Tibial artery (tissue), 4 donors: ENCODE measurements at regions not wholly inside any gene's neighbourhood (a gene's known extent, or its start where the extent isn't known, plus 50 kb on each side); places are given as distances from the start of the nearest gene placed in this dataset.

Experiments
- DNase-seq, 2 donors: peaks; one replicate each; pipeline ENCODE4 v3.0.0-alpha.2; 2019
- H3K27ac ChIP-seq, 2 donors: fragments of 200-600 bp; sonication (generic) in 1 of 2; 1 replicate in 1 of 2; 2 replicates in 1 of 2; pipeline ENCODE4 v1.5.1; 2018 to 2019; ENCODE audit warnings: mild to moderate bottlenecking in 1 of 2
- H3K27me3 ChIP-seq, 2 donors: fragments of 200-600 bp; sonication (generic) in 1 of 2; one replicate each; pipeline versions ENCODE4 v1.5.1 to v1.6.0; 2016 to 2019
- H3K36me3 ChIP-seq, 3 donors: fragments of 200-600 bp; sonication (generic) in 2 of 3; one replicate each; pipeline ENCODE4 v1.5.1; 2016 to 2019; ENCODE audit warnings: mild to moderate bottlenecking in 2 of 3
- H3K4me1 ChIP-seq, 4 donors: fragments of 200-600 bp; sonication (generic) in 2 of 4; 1 replicate in 3 of 4; 2 replicates in 1 of 4; pipeline ENCODE4 v1.5.1; 2016 to 2019
- H3K4me3 ChIP-seq, 2 donors: fragments of 200-600 bp; sonication (generic) in 1 of 2; 1 replicate in 1 of 2; 2 replicates in 1 of 2; pipeline ENCODE4 v1.5.1; 2018 to 2019; ENCODE audit warnings: mild to moderate bottlenecking in 2 of 2
- H3K9me3 ChIP-seq, 3 donors: fragments of 200-600 bp; sonication (generic) in 1 of 3; one replicate each; pipeline ENCODE4 v1.5.1; 2016 to 2019
- intact Hi-C: fragments of 100-400 bp; cut with DNase I; formaldehyde crosslinking; loops from one replicate; pipeline ENCODE4 v1.15.0; 2023; ENCODE audit warnings: low total_unique reads
- TF ChIP-seq, protein P1 (sequence below), 2 experiments: fragments of 200-600 bp in 1 of 2; fragments of 450-650 bp in 1 of 2; IDR thresholded peaks; one replicate each; pipeline ENCODE4 v1.5.1; 2017 to 2019; ENCODE audit warnings: antibody characterized with exemption in 2 of 2, mild to moderate bottlenecking in 1 of 2, moderate library complexity in 1 of 2

DNA sequence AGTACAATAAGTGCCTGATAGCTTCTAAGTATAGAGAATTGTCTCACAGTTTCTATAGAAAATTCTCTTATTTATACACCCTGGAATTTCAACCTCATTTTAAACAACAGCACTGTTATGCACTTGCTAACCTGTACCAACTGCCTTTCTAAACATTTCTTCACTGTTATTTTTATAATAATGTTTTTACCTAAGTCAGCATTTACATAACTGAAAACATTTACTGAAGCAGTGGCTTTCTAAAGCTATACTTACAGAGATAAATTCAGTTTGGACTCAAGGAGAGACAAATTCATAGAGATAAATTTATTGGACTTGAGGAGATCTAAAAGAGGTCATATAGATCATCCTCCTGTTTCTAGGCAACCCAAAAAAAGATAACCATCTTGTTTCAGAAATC lies 686.6 kb upstream of the FAT3 start:
- Histone ChIP-seq H3K9me3 (peaks cover 0 to 4% (median 0%) of the 10 kb centered on the region in 3 donors), H3K36me3 (no peaks in the 10 kb centered on the region), H3K27me3 (no peaks in the 10 kb centered on the region), H3K4me3 (no peak overlapping the region), H3K27ac (no peak overlapping the region), H3K4me1 (no peaks in the 10 kb centered on the region)
- DNase-seq: no peak
- intact Hi-C loops: no loop called here
- TF ChIP-seq, protein P1, sequence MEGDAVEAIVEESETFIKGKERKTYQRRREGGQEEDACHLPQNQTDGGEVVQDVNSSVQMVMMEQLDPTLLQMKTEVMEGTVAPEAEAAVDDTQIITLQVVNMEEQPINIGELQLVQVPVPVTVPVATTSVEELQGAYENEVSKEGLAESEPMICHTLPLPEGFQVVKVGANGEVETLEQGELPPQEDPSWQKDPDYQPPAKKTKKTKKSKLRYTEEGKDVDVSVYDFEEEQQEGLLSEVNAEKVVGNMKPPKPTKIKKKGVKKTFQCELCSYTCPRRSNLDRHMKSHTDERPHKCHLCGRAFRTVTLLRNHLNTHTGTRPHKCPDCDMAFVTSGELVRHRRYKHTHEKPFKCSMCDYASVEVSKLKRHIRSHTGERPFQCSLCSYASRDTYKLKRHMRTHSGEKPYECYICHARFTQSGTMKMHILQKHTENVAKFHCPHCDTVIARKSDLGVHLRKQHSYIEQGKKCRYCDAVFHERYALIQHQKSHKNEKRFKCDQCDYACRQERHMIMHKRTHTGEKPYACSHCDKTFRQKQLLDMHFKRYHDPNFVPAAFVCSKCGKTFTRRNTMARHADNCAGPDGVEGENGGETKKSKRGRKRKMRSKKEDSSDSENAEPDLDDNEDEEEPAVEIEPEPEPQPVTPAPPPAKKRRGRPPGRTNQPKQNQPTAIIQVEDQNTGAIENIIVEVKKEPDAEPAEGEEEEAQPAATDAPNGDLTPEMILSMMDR (IDR thresholded peaks at IDR 0.05): no peak

DNA sequence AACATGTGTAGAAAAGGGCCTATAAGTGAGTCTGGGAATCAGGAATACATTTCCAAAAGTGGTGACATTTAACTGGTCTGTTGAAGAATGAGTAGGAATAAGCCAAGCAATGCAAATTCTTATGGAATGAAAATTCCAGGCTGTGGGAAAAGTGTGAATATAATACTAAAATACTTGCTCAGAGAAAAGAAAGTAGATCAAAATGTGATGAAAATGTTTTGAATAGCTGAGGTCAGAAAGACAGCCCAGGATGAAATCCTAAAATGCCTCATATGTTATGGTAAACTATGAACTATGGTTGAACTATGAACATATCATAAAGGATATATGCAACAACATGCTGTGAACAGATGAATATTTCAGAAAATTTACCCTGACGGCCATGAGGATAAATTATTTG lies 688.3 kb upstream of the FAT3 start:
- DNase-seq: no peak
- intact Hi-C loops: no loop called here
- TF ChIP-seq, protein P1 (IDR thresholded peaks at IDR 0.05): no peak
- Histone ChIP-seq H3K4me3 (no peak overlapping the region), H3K4me1 (no peaks in the 10 kb centered on the region), H3K36me3 (no peaks in the 10 kb centered on the region), H3K27me3 (no peaks in the 10 kb centered on the region), H3K9me3 (peaks cover 0 to 4% (median 0%) of the 10 kb centered on the region in 3 donors), H3K27ac (no peak overlapping the region)

DNA sequence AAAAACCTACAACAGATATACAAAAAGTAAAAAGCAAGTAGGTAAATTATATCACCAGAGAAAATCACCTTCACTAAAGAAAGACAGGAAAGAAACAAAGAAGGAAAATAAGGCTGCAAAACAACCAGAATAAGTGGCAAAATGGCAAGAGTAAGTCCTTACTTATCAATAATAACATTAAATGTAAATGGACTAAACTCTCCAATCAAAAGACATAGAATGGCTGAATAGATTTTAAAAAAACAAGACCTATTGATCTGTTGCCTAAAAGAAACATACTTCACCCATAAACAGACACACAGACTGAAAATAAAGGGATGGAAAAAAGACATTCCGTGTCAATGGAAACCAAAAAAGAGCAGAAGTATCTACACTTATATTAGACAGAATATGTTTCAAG lies 695.7 kb upstream of the FAT3 start:
- intact Hi-C loops: no loop called here
- TF ChIP-seq, protein P1 (IDR thresholded peaks at IDR 0.05): no peak

DNA sequence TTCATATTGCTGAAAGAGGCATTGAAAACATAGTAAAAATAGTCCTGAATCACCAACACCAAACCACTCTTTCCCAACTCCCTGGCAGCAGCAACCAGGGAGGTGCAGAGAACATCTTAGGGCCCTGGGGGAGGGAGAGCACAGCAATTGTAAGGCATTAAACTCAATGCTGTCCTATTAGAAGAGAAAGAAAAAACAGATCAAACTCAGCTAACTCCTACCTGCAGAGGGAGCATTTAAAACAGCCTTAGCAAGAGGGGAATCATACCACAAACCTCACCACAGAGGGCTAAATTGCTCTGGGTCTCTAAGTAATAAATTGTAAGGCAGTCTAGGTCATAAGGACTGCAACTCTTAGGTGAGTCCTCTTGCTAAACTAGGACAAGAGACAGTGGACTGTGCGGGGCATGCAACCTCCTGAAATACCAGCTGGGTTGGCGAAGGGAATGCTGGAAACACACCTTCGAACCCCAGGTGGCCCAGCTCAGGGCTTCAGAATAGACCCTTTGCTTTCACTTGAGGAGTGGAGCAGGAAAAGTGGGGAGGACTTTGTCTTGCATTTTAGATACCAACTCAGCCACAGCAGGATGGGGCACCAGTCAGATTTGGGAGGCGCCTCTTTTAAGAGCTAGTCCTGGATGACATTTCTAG lies 697.1 kb upstream of the FAT3 start:
- H3K36me3 ChIP-seq: no peaks in the 10 kb centered on the region
- H3K4me1 ChIP-seq: no peaks in the 10 kb centered on the region
- no peaks in the 10 kb centered on the region for H3K9me3 ChIP-seq
- H3K27me3 ChIP-seq: no peaks in the 10 kb centered on the region
- intact Hi-C loops: no loop called here
- H3K4me3 ChIP-seq: no peak overlapping the region
- DNase-seq: no peak
- no peak overlapping the region for H3K27ac ChIP-seq
- TF ChIP-seq, protein P1 (IDR thresholded peaks at IDR 0.05): no peak

More for the DNA sequence above, 695.7 kb upstream of the FAT3 start:
- Histone ChIP-seq H3K27ac (no peak overlapping the region), H3K4me3 (no peak overlapping the region), H3K9me3 (peaks cover 0 to under 1% (median 0%) of the 10 kb centered on the region in 3 donors), H3K27me3 (no peaks in the 10 kb centered on the region), H3K36me3 (no peaks in the 10 kb centered on the region), H3K4me1 (no peaks in the 10 kb centered on the region)
- no peak for DNase-seq

DNA sequence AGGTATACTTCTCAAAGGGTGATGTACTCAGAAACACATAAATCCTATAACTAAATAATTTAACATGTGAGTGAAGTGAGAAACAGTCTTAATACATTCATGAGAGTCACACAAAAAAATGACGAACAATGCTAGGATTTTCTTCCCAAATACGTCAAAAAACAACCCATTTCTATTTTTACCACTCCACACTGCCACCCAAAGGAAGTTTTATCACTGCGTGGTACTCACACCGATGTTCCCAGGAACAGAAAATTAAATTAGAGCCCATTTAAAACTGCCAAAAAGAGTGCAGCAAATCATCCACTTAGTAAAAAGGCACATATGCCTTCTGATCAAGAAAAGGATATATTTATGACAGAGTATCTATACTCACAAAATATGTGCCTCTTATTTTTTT lies 710.9 kb upstream of the FAT3 start:
- Histone ChIP-seq H3K27ac (no peak overlapping the region), H3K4me3 (no peak overlapping the region), H3K27me3 (no peaks in the 10 kb centered on the region), H3K4me1 (no peaks in the 10 kb centered on the region), H3K9me3 (no peaks in the 10 kb centered on the region), H3K36me3 (no peaks in the 10 kb centered on the region)
- DNase-seq: no peak
- TF ChIP-seq, protein P1 (IDR thresholded peaks at IDR 0.05): no peak
- intact Hi-C loops: no loop called here

DNA sequence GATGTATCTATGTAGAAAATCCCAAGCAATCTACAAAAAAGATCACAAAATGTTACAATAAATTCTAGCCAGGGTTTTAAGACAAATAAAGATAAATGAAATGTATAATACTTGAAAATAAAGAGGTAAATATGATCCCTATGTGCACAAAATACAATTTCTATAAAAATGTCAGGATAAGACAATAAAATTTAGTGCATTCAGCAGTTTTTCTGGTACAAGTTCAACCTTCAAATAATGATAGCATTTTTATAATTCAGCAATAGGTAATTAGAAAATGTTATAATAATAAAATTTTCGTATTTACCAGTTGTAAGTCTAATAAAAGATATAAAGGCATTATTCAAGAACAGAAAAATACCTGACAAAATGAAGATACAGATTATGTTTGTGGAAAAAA lies 726.8 kb upstream of the FAT3 start:
- Histone ChIP-seq H3K36me3 (no peaks in the 10 kb centered on the region), H3K4me3 (no peak overlapping the region), H3K4me1 (no peaks in the 10 kb centered on the region), H3K9me3 (no peaks in the 10 kb centered on the region), H3K27me3 (no peaks in the 10 kb centered on the region), H3K27ac (no peak overlapping the region)
- intact Hi-C loops: no loop called here
- DNase-seq: no peak
- TF ChIP-seq, protein P1 (IDR thresholded peaks at IDR 0.05): no peak
